ENCODE measurements at regions not wholly inside any gene's neighbourhood (a gene's known extent, or its start where the extent isn't known, plus 50 kb on each side); places are given as distances from the start of the nearest gene placed in this dataset.

DNA sequence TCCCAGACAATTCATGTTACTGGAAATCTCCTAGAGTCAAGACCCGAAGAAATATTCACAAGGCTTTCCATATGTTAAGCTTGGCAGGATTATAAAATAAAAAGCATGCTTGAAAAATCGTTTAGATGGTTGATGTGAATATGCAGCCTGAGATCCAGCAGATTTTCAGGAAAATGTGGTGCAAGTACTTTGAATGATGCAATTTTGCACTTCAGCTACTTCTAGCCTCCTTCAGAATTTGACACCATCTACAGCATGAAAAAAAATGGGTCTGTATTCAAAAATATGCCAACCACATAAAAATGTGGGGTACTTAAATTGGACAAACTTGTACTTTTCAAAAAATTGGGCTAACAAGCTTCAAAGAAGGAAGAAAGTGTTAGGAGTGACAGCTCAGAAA, 340.6 kb upstream of the DCC start:
- Mint-ChIP-seq H3K9me3 (no peaks in the 10 kb centered on the region), H3K4me1 (ENCODE audit: low read depth) (no peaks in the 10 kb centered on the region), H3K36me3 (ENCODE audit: low read depth) (no peaks in the 10 kb centered on the region), H3K27ac (no peak overlapping the region), H3K27me3 (no peaks in the 10 kb centered on the region), H3K4me3 (no peak overlapping the region)
- ChIA-PET POLR2A (no interaction called here), CTCF (no interaction called here)
- H3K4me3 ChIP-seq (ENCODE audit: low read length) = no peak overlapping the region
- TF ChIP-seq CTCF (IDR thresholded peaks at IDR 0.05) = no peak
- no peaks in the 10 kb centered on the region for H3K27me3 ChIP-seq (ENCODE audit: control insufficient read depth in 1 of 2, insufficient read depth in 2 of 2, low read length in 2 of 2)
- DNase-seq (no peak), ATAC-seq (ENCODE audit: poor library complexity) (no peak)
- H3K27ac ChIP-seq (ENCODE audit: low read depth in 1 of 2, low read length in 2 of 2) = no peak overlapping the region
- intact Hi-C loops (cut with DNase I, micrococcal nuclease) = no loop called here
- peaks cover 0 to 4% of the 10 kb centered on the region in 2 experiments for H3K9me3 ChIP-seq (ENCODE audit: control insufficient read depth in 1 of 2, insufficient read depth in 1 of 2, low read length in 2 of 2)
- no peaks in the 10 kb centered on the region for H3K4me1 ChIP-seq (ENCODE audit: insufficient read depth, low read length)
- H3K36me3 ChIP-seq (ENCODE audit: insufficient read depth, low read length) = no peaks in the 10 kb centered on the region

DNA sequence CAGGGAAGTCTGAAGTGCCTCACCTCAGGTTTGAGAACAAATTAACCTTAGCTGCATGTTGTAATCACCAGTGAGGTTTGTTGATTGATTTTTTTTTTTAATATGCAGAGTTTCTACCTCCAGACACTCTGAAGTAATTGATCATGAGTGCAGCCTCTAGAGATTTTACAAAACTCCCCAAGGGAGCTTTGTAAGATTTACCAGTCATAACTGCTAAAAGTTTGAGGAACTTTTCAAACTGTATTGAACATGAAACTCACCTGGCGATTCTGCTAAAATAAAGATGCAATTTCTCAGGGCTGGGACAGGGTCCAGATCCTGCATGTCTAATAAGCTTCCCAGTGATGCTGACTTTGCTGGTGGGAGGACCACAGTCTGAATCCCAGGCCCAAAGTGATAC, 339.6 kb upstream of the DCC start:
- H3K9me3 ChIP-seq (ENCODE audit: control insufficient read depth in 1 of 2, insufficient read depth in 1 of 2, low read length in 2 of 2) = peaks cover 0 to 4% of the 10 kb centered on the region in 2 experiments
- H3K4me1 Mint-ChIP-seq (ENCODE audit: low read depth) = no peaks in the 10 kb centered on the region
- H3K27ac Mint-ChIP-seq = no peak overlapping the region
- H3K4me3 ChIP-seq (ENCODE audit: low read length) = no peak overlapping the region
- H3K27me3 ChIP-seq (ENCODE audit: control insufficient read depth in 1 of 2, insufficient read depth in 2 of 2, low read length in 2 of 2) = no peaks in the 10 kb centered on the region
- ATAC-seq (ENCODE audit: poor library complexity) = no peak
- no peaks in the 10 kb centered on the region for H3K27me3 Mint-ChIP-seq
- CTCF ChIA-PET = no interaction called here
- no peak overlapping the region for H3K4me3 Mint-ChIP-seq
- no peaks in the 10 kb centered on the region for H3K4me1 ChIP-seq (ENCODE audit: insufficient read depth, low read length)
- intact Hi-C loops (cut with DNase I, micrococcal nuclease) = no loop called here
- no peaks in the 10 kb centered on the region for H3K9me3 Mint-ChIP-seq
- no peak overlapping the region for H3K27ac ChIP-seq (ENCODE audit: low read depth in 1 of 2, low read length in 2 of 2)
- H3K36me3 Mint-ChIP-seq (ENCODE audit: low read depth) = no peaks in the 10 kb centered on the region
- H3K36me3 ChIP-seq (ENCODE audit: insufficient read depth, low read length) = no peaks in the 10 kb centered on the region
- POLR2A ChIA-PET = no interaction called here
- no peak for TF ChIP-seq CTCF (IDR thresholded peaks at IDR 0.05)
- no peak for DNase-seq

DNA sequence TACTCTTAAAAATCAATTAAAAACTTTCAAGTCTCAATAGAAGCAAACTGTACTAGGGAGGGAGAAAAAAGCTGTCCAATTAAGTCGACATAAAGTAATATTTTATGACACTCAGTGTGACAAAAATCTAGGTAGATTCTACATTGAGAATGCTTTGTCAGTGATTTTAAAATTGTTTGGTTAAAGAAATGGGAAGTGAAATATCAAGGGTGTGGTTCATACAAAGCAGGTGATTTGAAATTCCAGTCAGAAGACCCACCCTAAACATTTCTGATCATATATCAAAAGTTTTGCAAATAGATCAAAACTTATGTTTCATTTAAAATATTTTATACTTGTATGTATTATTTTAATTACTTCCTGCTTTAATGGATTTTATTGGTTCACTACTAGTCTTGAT, 338.9 kb upstream of the DCC start:
- H3K36me3 Mint-ChIP-seq (ENCODE audit: low read depth) = no peaks in the 10 kb centered on the region
- ChIA-PET POLR2A (no interaction called here), CTCF (no interaction called here)
- H3K4me1 Mint-ChIP-seq (ENCODE audit: low read depth) = no peaks in the 10 kb centered on the region
- DNase-seq = no peak
- H3K4me3 Mint-ChIP-seq = no peak overlapping the region
- no peak for ATAC-seq (ENCODE audit: poor library complexity)
- H3K27ac ChIP-seq (ENCODE audit: low read depth in 1 of 2, low read length in 2 of 2) = no peak overlapping the region
- H3K36me3 ChIP-seq (ENCODE audit: insufficient read depth, low read length) = no peaks in the 10 kb centered on the region
- H3K9me3 Mint-ChIP-seq = peaks cover 3% of the 10 kb centered on the region
- H3K27me3 ChIP-seq (ENCODE audit: control insufficient read depth in 1 of 2, insufficient read depth in 2 of 2, low read length in 2 of 2) = no peaks in the 10 kb centered on the region
- no peaks in the 10 kb centered on the region for H3K27me3 Mint-ChIP-seq
- no peak overlapping the region for H3K27ac Mint-ChIP-seq
- H3K4me1 ChIP-seq (ENCODE audit: insufficient read depth, low read length) = no peaks in the 10 kb centered on the region
- intact Hi-C loops (cut with DNase I, micrococcal nuclease) = no loop called here
- no peak for TF ChIP-seq CTCF (IDR thresholded peaks at IDR 0.05)
- H3K4me3 ChIP-seq (ENCODE audit: low read length) = no peak overlapping the region
- peaks cover 0 to 4% of the 10 kb centered on the region in 2 experiments for H3K9me3 ChIP-seq (ENCODE audit: control insufficient read depth in 1 of 2, insufficient read depth in 1 of 2, low read length in 2 of 2)

Measured in CD4-positive, alpha-beta T cell (primary cell).